Osteocyte (in vitro differentiated cells): ENCODE measurements at regions not wholly inside any gene's neighbourhood (a gene's known extent, or its start where the extent isn't known, plus 50 kb on each side); places are given as distances from the start of the nearest gene placed in this dataset.
A peak's percentile ranks its signal among the peaks of the same experiment; 100 is the strongest.

Experiments
- DNase-seq: peaks from one replicate; pipeline ENCODE4 v3.0.0; 2021; ENCODE audit warnings: mixed read lengths; ENCODE audit not compliant: unreplicated experiment; ENCODE audit errors: extremely low spot score
- H3K27ac Mint-ChIP-seq: one replicate; pipeline ENCODE4 v1.8.0; 2021; ENCODE audit warnings: mild to moderate bottlenecking, mixed read lengths; ENCODE audit not compliant: unreplicated experiment
- H3K27me3 Mint-ChIP-seq: one replicate; pipeline ENCODE4 v1.8.0; 2021; ENCODE audit warnings: mixed read lengths; ENCODE audit not compliant: unreplicated experiment
- H3K36me3 Mint-ChIP-seq: one replicate; pipeline ENCODE4 v1.8.0; 2021; ENCODE audit warnings: mixed read lengths; ENCODE audit not compliant: unreplicated experiment
- H3K4me1 Mint-ChIP-seq: one replicate; pipeline ENCODE4 v1.8.0; 2021; ENCODE audit warnings: mixed read lengths; ENCODE audit not compliant: unreplicated experiment
- H3K4me3 Mint-ChIP-seq: one replicate; pipeline ENCODE4 v1.8.0; 2021; ENCODE audit warnings: mild to moderate bottlenecking, moderate library complexity, mixed read lengths; ENCODE audit not compliant: unreplicated experiment
- H3K9me3 Mint-ChIP-seq: one replicate; pipeline ENCODE4 v1.8.0; 2021; ENCODE audit warnings: mixed read lengths; ENCODE audit not compliant: unreplicated experiment
- CTCF ChIP-seq: fragments of 200-600 bp; sonication (generic); IDR thresholded peaks from 2 replicates; pipeline ENCODE4 v1.5.0; 2021; ENCODE audit warnings: antibody characterized with exemption, mild to moderate bottlenecking, moderate library complexity

GRCh38 chr3:115537669-115538068, 85.6 kb upstream of the GAP43 start:
- Mint-ChIP-seq H3K27me3 (no peaks in the 10 kb centered on the region), H3K36me3 (peaks cover 2% of the 10 kb centered on the region), H3K9me3 (no peaks in the 10 kb centered on the region)

DNA sequence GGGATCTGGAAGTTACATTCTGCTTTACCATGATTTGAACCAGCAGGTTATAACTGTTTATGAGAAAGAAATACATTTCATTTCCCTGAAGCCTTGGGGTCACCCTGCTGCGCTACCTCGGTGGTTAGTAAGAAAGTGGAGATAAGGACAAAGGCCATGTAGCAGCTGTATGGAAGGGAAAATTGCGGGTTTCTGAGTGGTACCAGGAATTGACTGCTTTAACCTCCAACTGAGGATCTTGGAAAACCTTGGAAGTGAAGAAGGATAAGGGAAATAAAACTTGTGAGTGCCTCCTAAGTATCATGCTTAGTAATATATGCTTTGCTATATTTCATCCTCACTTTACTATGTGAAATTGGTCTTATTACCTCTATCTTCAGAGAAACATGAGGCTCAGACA, 76.1 kb upstream of the GAP43 start:
- DNase-seq = no peak
- no peaks in the 10 kb centered on the region for H3K27me3 Mint-ChIP-seq
- peaks cover 32% of the 10 kb centered on the region for H3K4me1 Mint-ChIP-seq
- no peak for TF ChIP-seq CTCF
- peaks cover 2% of the 10 kb centered on the region for H3K36me3 Mint-ChIP-seq
- H3K9me3 Mint-ChIP-seq = no peaks in the 10 kb centered on the region
- H3K27ac Mint-ChIP-seq = no peak overlapping the region
- H3K4me3 Mint-ChIP-seq = no peak overlapping the region

More at GRCh38 chr3:115537669-115538068, 85.6 kb upstream of the GAP43 start:
- TF ChIP-seq CTCF = no peak
- peaks cover 2% of the 10 kb centered on the region for H3K4me1 Mint-ChIP-seq
- no peak for DNase-seq
- no peak overlapping the region for H3K27ac Mint-ChIP-seq
- H3K4me3 Mint-ChIP-seq = no peak overlapping the region

GRCh38 chr3:115548611-115549010, 74.7 kb upstream of the GAP43 start:
- H3K27ac Mint-ChIP-seq = no peak overlapping the region
- peaks cover 31% of the 10 kb centered on the region for H3K4me1 Mint-ChIP-seq
- no peaks in the 10 kb centered on the region for H3K9me3 Mint-ChIP-seq
- no peaks in the 10 kb centered on the region for H3K27me3 Mint-ChIP-seq
- no peak for DNase-seq
- no peak overlapping the region for H3K4me3 Mint-ChIP-seq
- no peaks in the 10 kb centered on the region for H3K36me3 Mint-ChIP-seq
- TF ChIP-seq CTCF = no peak

DNA sequence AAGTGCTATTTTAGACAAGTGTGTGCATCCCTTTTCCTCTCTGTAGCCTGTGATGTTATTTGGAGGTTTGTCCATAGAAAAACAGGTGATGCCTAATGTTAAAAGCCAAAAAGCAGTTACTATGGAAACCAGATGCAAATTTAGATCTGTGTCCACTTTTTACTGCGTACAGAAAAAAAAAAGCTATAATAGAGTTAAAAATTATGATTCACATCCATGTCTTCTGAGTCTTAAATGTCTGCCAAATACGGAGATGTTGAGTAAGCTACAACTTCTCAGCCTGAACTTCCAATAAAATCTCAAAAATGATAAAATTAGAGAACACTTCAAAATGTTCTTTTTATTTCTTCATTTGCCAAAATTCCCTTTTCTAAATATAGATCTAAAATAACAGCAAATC, 74.2 kb upstream of the GAP43 start:
- Mint-ChIP-seq H3K27ac (no peak overlapping the region), H3K9me3 (no peaks in the 10 kb centered on the region), H3K27me3 (no peaks in the 10 kb centered on the region), H3K4me1 (peaks cover 31% of the 10 kb centered on the region), H3K36me3 (no peaks in the 10 kb centered on the region), H3K4me3 (no peak overlapping the region)
- no peak for DNase-seq
- TF ChIP-seq CTCF = no peak

GRCh38 chr3:115550285-115550761, 73.0 kb upstream of the GAP43 start:
- Mint-ChIP-seq H3K27ac (peak overlapping the region; percentile 91), H3K36me3 (no peaks in the 10 kb centered on the region), H3K9me3 (no peaks in the 10 kb centered on the region), H3K27me3 (no peaks in the 10 kb centered on the region), H3K4me3 (no peak overlapping the region), H3K4me1 (peaks cover 31% of the 10 kb centered on the region)
- DNase-seq = no peak
- no peak for TF ChIP-seq CTCF
